ENCODE measurements at regions not wholly inside any gene's neighbourhood (a gene's known extent, or its start where the extent isn't known, plus 50 kb on each side); places are given as distances from the start of the nearest gene placed in this dataset.

- TF ChIP-seq CTCF (conservative IDR thresholded peaks at IDR 0.05) = no peak
Measured at GRCh38 chr2:19759880-19760279, 141.9 kb downstream of the TTC32 start.

GRCh38 chr2:19758658-19759057 lies 143.1 kb downstream of the TTC32 start:
- no peak for TF ChIP-seq CTCF (conservative IDR thresholded peaks at IDR 0.05)
- H3K27ac ChIP-seq = no peak overlapping the region

More at GRCh38 chr2:19759880-19760279, 141.9 kb downstream of the TTC32 start:
- H3K27ac ChIP-seq = no peak overlapping the region

GRCh38 chr2:19757586-19757985 lies 144.2 kb downstream of the TTC32 start:
- no peak overlapping the region for H3K27ac ChIP-seq
- no peak for TF ChIP-seq CTCF (conservative IDR thresholded peaks at IDR 0.05)

GRCh38 chr2:19754907-19755306 lies 146.9 kb downstream of the TTC32 start:
- H3K27ac ChIP-seq = no peak overlapping the region
- TF ChIP-seq CTCF (conservative IDR thresholded peaks at IDR 0.05) = no peak

- H3K27ac ChIP-seq = no peak overlapping the region
- TF ChIP-seq CTCF (conservative IDR thresholded peaks at IDR 0.05) = no peak
Measured at GRCh38 chr2:19753818-19754217, 148.0 kb downstream of the TTC32 start.

- no peak for TF ChIP-seq CTCF (conservative IDR thresholded peaks at IDR 0.05)
- no peak overlapping the region; the same call in 1 of the 2 replicates for H3K27ac ChIP-seq
Measured at GRCh38 chr2:19753314-19753713, 148.5 kb downstream of the TTC32 start.

GRCh38 chr2:19752500-19752899 lies 149.3 kb downstream of the TTC32 start:
- no peak for TF ChIP-seq CTCF (conservative IDR thresholded peaks at IDR 0.05)
- H3K27ac ChIP-seq = no peak overlapping the region; the same call in 1 of the 2 replicates

GRCh38 chr2:19751631-19752030 lies 150.2 kb downstream of the TTC32 start:
- H3K27ac ChIP-seq = no peak overlapping the region
- TF ChIP-seq CTCF (conservative IDR thresholded peaks at IDR 0.05) = no peak
